NCI-H1105 treated with DMSO at 0.1 percent for 48 hours (cell line): ENCODE measurements at regions not wholly inside any gene's neighbourhood (a gene's known extent, or its start where the extent isn't known, plus 50 kb on each side); places are given as distances from the start of the nearest gene placed in this dataset.

Experiments
- DNase-seq: peaks from one replicate; lab custom pipeline; 2025; lab: John Stamatoyannopoulos, UW

GRCh38 chr3:139870000-139870675 is 64.8 kb upstream of the CLSTN2 start:
- DNase-seq = no peak

- no peak for DNase-seq
Measured at GRCh38 chr3:139868773-139869172, 66.2 kb upstream of the CLSTN2 start.

- DNase-seq = no peak
Measured at GRCh38 chr3:139848660-139849059, 86.3 kb upstream of the CLSTN2 start.

GRCh38 chr3:139846729-139847128 is 88.3 kb upstream of the CLSTN2 start:
- peak; percentile 80 for DNase-seq

GRCh38 chr3:139839659-139840058 is 95.3 kb upstream of the CLSTN2 start:
- DNase-seq = no peak

GRCh38 chr3:139839014-139839413 is 96.0 kb upstream of the CLSTN2 start:
- DNase-seq = no peak

- DNase-seq = no peak
Measured at GRCh38 chr3:139838269-139838957, 96.6 kb upstream of the CLSTN2 start.

GRCh38 chr3:139836698-139837464 is 98.1 kb upstream of the CLSTN2 start:
- no peak for DNase-seq

GRCh38 chr3:139835830-139836683 is 98.9 kb upstream of the CLSTN2 start:
- DNase-seq = no peak

GRCh38 chr3:139832998-139833397 is 102.0 kb upstream of the CLSTN2 start:
- DNase-seq = no peak

- no peak for DNase-seq
Measured at GRCh38 chr3:139830817-139831216, 104.2 kb upstream of the CLSTN2 start.

- no peak for DNase-seq
Measured at GRCh38 chr3:139827833-139828232, 107.2 kb upstream of the CLSTN2 start.

GRCh38 chr3:139824864-139825263 is 110.1 kb upstream of the CLSTN2 start:
- DNase-seq = no peak

GRCh38 chr3:139814646-139815045 is 120.3 kb upstream of the CLSTN2 start:
- DNase-seq = no peak

GRCh38 chr3:139811331-139811730 is 123.7 kb upstream of the CLSTN2 start:
- DNase-seq = no peak

- no peak for DNase-seq
Measured at GRCh38 chr3:139808201-139808600, 126.8 kb upstream of the CLSTN2 start.

- no peak for DNase-seq
Measured at GRCh38 chr3:139803294-139803693, 125.5 kb upstream of the NMNAT3 start.

- no peak for DNase-seq
Measured at GRCh38 chr3:139797724-139798343, 120.1 kb upstream of the NMNAT3 start.

GRCh38 chr3:139794469-139795265 is 116.9 kb upstream of the NMNAT3 start:
- no peak for DNase-seq

- DNase-seq = no peak
Measured at GRCh38 chr3:139793408-139793807, 115.6 kb upstream of the NMNAT3 start.

- no peak for DNase-seq
Measured at GRCh38 chr3:139780593-139780992, 102.8 kb upstream of the NMNAT3 start.
